HUES64 (cell line): ENCODE measurements at regions not wholly inside any gene's neighbourhood (a gene's known extent, or its start where the extent isn't known, plus 50 kb on each side); places are given as distances from the start of the nearest gene placed in this dataset.
A peak's percentile ranks its signal among the peaks of the same experiment; 100 is the strongest.

Experiments
- H3K27ac ChIP-seq: 2 replicates; pipeline ENCODE4 v1.7.0; 2013; ENCODE audit warnings: low read depth, low read length, inconsistent platforms
- H3K27me3 ChIP-seq: 2 replicates; pipeline ENCODE4 v1.6.1; 2013; ENCODE audit warnings: mild to moderate bottlenecking, low read length; ENCODE audit not compliant: insufficient read depth
- H3K36me3 ChIP-seq: 2 replicates; pipeline ENCODE4 v1.6.1; 2013; ENCODE audit warnings: mild to moderate bottlenecking, low read length; ENCODE audit not compliant: insufficient read depth
- H3K4me1 ChIP-seq: 2 replicates; pipeline ENCODE4 v1.6.1; 2013; ENCODE audit warnings: mild to moderate bottlenecking, low read length, moderate library complexity; ENCODE audit not compliant: insufficient read depth
- H3K4me3 ChIP-seq: 2 replicates; pipeline ENCODE4 v1.5.1; 2013; ENCODE audit warnings: mild to moderate bottlenecking, low read length, moderate library complexity
- H3K9ac ChIP-seq: 2 replicates; pipeline ENCODE4 v1.6.1; 2013; ENCODE audit warnings: mild to moderate bottlenecking, low read depth, low read length
- H3K9me3 ChIP-seq: 2 replicates; pipeline ENCODE4 v1.6.1; 2013; ENCODE audit warnings: low read depth, low read length; ENCODE audit not compliant: insufficient read depth
- WGBS: fragments of 150-250, 120-280 bp; methylation state at CpG from one replicate; pipeline ENCODE4 v1.1.7; 2013; ENCODE audit warnings: missing lambda C conversion rate; 5-methylcytosine and 5-hydroxymethylcytosine counted together

GRCh38 chr1:88296642-88297041, 387.4 kb upstream of the PKN2 start:
- H3K4me3 ChIP-seq: no peak overlapping the region
- no peaks in the 10 kb centered on the region for H3K36me3 ChIP-seq
- H3K27me3 ChIP-seq: no peaks in the 10 kb centered on the region
- peak overlapping the region; percentile 62; the same call in 1 of the 2 replicates for H3K27ac ChIP-seq
- H3K9ac ChIP-seq: no peak overlapping the region
- H3K9me3 ChIP-seq: no peaks in the 10 kb centered on the region
- peaks cover 31% of the 10 kb centered on the region for H3K4me1 ChIP-seq
- 27% methylated on average over 1 of the region's 2 CpGs for WGBS

- Histone ChIP-seq H3K27me3 (no peaks in the 10 kb centered on the region), H3K4me1 (peaks cover 35% of the 10 kb centered on the region), H3K27ac (no peak overlapping the region), H3K36me3 (no peaks in the 10 kb centered on the region), H3K9me3 (no peaks in the 10 kb centered on the region), H3K9ac (no peak overlapping the region), H3K4me3 (no peak overlapping the region)
- WGBS: 88% methylated on average over 1 of the region's 1 CpG
Measured at GRCh38 chr1:88298506-88298905, 385.6 kb upstream of the PKN2 start.

- Histone ChIP-seq H3K4me1 (peaks cover 29% of the 10 kb centered on the region), H3K27ac (no peak overlapping the region), H3K9ac (no peak overlapping the region), H3K4me3 (no peak overlapping the region), H3K36me3 (no peaks in the 10 kb centered on the region), H3K9me3 (no peaks in the 10 kb centered on the region), H3K27me3 (no peaks in the 10 kb centered on the region)
- 80% methylated on average over 1 of the region's 2 CpGs for WGBS
Measured at GRCh38 chr1:88300752-88301263, 383.3 kb upstream of the PKN2 start.

- Histone ChIP-seq H3K27ac (no peak overlapping the region), H3K9me3 (no peaks in the 10 kb centered on the region), H3K4me1 (peaks cover 9% of the 10 kb centered on the region), H3K27me3 (no peaks in the 10 kb centered on the region), H3K36me3 (no peaks in the 10 kb centered on the region), H3K4me3 (no peak overlapping the region), H3K9ac (no peak overlapping the region)
- WGBS: 54% methylated on average over 4 of the region's 4 CpGs
Measured at GRCh38 chr1:88302843-88303486, 381.1 kb upstream of the PKN2 start.

DNA sequence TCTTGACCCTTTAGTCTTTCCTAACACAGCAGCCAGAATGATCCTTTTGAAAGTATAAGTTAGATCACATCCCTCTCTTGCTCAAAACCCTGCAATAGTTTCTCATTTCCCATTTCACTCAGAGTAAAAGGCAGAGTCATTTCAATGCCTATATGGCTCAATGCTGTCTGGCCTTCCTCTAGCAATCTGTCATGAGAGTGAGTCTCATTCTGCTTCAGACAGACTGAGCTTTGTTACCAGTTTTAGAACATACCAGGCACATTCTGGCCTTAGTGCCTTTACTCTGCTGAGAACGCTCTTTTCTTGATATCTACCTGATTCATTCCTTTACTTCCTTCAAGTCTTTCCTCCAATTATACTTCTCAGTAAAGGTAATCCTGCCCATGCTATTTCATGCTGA, 372.8 kb upstream of the PKN2 start:
- no peaks in the 10 kb centered on the region for H3K4me1 ChIP-seq
- WGBS: 89% methylated on average over 1 of the region's 1 CpG

DNA sequence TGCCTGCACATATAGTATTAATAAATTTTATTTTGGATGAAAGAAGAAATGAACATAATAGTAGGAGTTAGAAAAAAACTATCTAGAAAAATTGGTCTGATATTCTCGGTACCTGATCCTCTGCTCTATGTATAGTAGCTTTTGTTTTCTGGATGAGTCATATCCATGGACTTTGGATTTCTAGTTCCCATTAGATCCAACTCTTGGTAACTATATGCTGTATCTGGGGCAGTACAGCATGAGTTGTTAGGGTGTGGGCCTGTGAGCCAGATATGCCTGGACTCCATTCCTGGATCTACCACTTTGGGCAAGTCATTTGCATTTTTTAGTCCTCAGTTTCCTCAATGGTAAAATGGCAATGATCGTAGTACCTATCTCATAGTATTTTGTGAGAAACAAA, 372.2 kb upstream of the PKN2 start:
- 98% methylated on average over 1 of the region's 2 CpGs for WGBS
- Histone ChIP-seq H3K27ac (no peak overlapping the region), H3K4me3 (no peak overlapping the region), H3K27me3 (no peaks in the 10 kb centered on the region), H3K36me3 (no peaks in the 10 kb centered on the region), H3K9me3 (peaks cover 24% of the 10 kb centered on the region), H3K4me1 (no peaks in the 10 kb centered on the region), H3K9ac (no peak overlapping the region)

More for the DNA sequence above, 372.8 kb upstream of the PKN2 start:
- Histone ChIP-seq H3K36me3 (no peaks in the 10 kb centered on the region), H3K27ac (no peak overlapping the region), H3K27me3 (no peaks in the 10 kb centered on the region), H3K9ac (no peak overlapping the region), H3K9me3 (peaks cover 24% of the 10 kb centered on the region), H3K4me3 (no peak overlapping the region)

GRCh38 chr1:88317396-88317795, 366.7 kb upstream of the PKN2 start:
- 100% methylated on average over 1 of the region's 1 CpG for WGBS
- Histone ChIP-seq H3K27me3 (no peaks in the 10 kb centered on the region), H3K36me3 (no peaks in the 10 kb centered on the region), H3K9ac (no peak overlapping the region), H3K27ac (no peak overlapping the region), H3K4me3 (no peak overlapping the region), H3K4me1 (no peaks in the 10 kb centered on the region), H3K9me3 (no peaks in the 10 kb centered on the region)

DNA sequence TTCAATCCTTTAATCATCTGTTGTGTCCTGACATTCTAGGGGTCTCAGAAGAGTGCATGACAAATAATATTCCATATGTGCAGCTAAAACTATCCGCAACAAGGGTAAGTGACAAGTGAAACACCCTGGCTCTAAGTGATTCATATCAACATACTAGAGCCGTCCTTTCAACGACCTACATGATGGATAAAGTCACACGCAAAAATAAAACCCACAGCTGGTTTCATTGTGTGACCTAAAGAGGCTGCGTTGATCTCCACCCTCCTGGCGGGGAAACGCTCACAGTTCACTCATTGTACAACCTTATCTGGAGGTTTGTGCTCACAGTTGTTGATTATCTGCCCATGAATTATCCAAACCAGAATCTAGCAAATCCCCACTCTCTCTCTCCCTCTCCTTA, 365.3 kb upstream of the PKN2 start:
- H3K9ac ChIP-seq: no peak overlapping the region
- WGBS: 94% methylated on average over 7 of the region's 7 CpGs

DNA sequence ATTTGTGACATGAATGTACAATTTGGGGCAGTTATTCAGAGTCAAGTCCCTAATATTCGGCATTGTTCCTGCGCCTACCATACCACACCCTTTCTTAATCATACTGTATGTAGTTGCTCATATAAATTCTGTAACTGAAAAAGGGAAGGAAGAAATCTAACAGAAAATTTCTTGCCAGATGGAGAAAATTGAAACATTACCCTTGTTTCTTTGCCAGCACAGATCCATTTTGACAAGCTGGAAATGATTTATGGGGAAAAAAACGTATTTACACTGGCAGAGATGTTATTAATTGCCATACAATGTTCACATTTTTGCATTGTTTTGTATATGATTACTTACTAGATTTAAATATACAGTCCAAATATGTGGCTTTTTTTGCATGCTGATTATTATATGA, 363.8 kb upstream of the PKN2 start:
- H3K27ac ChIP-seq: no peak overlapping the region
- H3K4me1 ChIP-seq: no peaks in the 10 kb centered on the region
- H3K9ac ChIP-seq: no peak overlapping the region
- no peaks in the 10 kb centered on the region for H3K36me3 ChIP-seq
- no peaks in the 10 kb centered on the region for H3K9me3 ChIP-seq
- no peak overlapping the region for H3K4me3 ChIP-seq
- WGBS: no CpG with 5 or more reads among the region's 3 CpGs
- no peaks in the 10 kb centered on the region for H3K27me3 ChIP-seq

More for the DNA sequence above, 365.3 kb upstream of the PKN2 start:
- H3K9me3 ChIP-seq: no peaks in the 10 kb centered on the region
- H3K27me3 ChIP-seq: no peaks in the 10 kb centered on the region
- H3K36me3 ChIP-seq: no peaks in the 10 kb centered on the region
- H3K27ac ChIP-seq: no peak overlapping the region
- no peaks in the 10 kb centered on the region for H3K4me1 ChIP-seq
- H3K4me3 ChIP-seq: no peak overlapping the region

- no peak overlapping the region for H3K4me3 ChIP-seq
- no peaks in the 10 kb centered on the region for H3K4me1 ChIP-seq
- 98% methylated on average over 1 of the region's 2 CpGs for WGBS
- H3K36me3 ChIP-seq: no peaks in the 10 kb centered on the region
- no peak overlapping the region for H3K27ac ChIP-seq
- H3K9me3 ChIP-seq: no peaks in the 10 kb centered on the region
- no peak overlapping the region for H3K9ac ChIP-seq
- H3K27me3 ChIP-seq: no peaks in the 10 kb centered on the region
Measured at GRCh38 chr1:88321706-88322105, 362.4 kb upstream of the PKN2 start.

DNA sequence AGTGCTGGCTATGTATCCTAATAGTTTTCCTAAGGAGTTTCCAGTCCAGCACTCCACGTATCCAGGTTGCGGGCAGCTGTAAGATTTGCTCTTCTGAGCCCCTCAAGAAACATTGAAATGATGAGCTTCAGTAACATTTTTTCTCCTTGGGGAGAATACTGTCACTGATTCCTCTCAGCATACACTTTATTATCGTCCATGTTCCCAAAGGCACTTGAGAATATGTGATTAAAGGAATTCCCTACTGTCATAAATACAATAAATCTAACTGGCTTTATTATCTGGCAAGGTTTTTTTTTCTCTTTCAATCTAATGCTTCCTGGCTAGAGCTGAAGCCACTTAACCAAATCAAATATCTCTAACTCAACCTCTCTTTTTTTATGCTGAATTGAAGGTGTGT, 359.2 kb upstream of the PKN2 start:
- H3K36me3 ChIP-seq: no peaks in the 10 kb centered on the region
- H3K9ac ChIP-seq: no peak overlapping the region
- H3K4me1 ChIP-seq: peaks cover 12% of the 10 kb centered on the region; the same call in 1 of the 2 replicates
- H3K27me3 ChIP-seq: no peaks in the 10 kb centered on the region
- H3K27ac ChIP-seq: no peak overlapping the region
- no peaks in the 10 kb centered on the region for H3K9me3 ChIP-seq
- 95% methylated on average over 2 of the region's 3 CpGs for WGBS
- no peak overlapping the region for H3K4me3 ChIP-seq
